Gastroesophageal sphincter (tissue), 4 donors: ENCODE measurements at regions not wholly inside any gene's neighbourhood (a gene's known extent, or its start where the extent isn't known, plus 50 kb on each side); places are given as distances from the start of the nearest gene placed in this dataset.

Source experiments
- ATAC-seq: fragments of 150-250 bp; one replicate; pipeline ENCODE4 v1.9.1; 2016; ENCODE audit warnings: mild to moderate bottlenecking, moderate library complexity
- H3K27ac ChIP-seq, 4 donors: fragments of 200-600 bp; sonication (generic) in 3 of 4; 1 replicate in 3 of 4; 2 replicates in 1 of 4; pipeline ENCODE4 v1.5.1; 2016 to 2019
- H3K27me3 ChIP-seq: fragments of 200-600 bp; sonication (generic); one replicate; pipeline ENCODE4 v1.5.1; 2019
- H3K36me3 ChIP-seq, 2 donors: fragments of 200-600 bp; sonication (generic); one replicate each; pipeline ENCODE4 v1.5.1; 2019; ENCODE audit warnings: control low read depth in 1 of 2
- H3K4me1 ChIP-seq, 3 donors: fragments of 200-600 bp; sonication (generic); 1 replicate in 2 of 3; 2 replicates in 1 of 3; pipeline ENCODE4 v1.5.1; 2016 to 2019; ENCODE audit warnings: control low read depth in 2 of 3
- H3K4me3 ChIP-seq, 2 donors: fragments of 200-600 bp; sonication (generic); one replicate each; pipeline ENCODE4 v1.5.1; 2019; ENCODE audit warnings: mild to moderate bottlenecking in 1 of 2, moderate library complexity in 1 of 2
- H3K9me3 ChIP-seq, 3 donors: fragments of 200-600 bp; sonication (generic); one replicate each; pipeline ENCODE4 v1.5.1; 2017 to 2019; ENCODE audit warnings: control low read depth in 2 of 3
- CTCF ChIP-seq, 4 experiments: fragments of 200-600 bp in 2 of 4; fragments of 450-650 bp in 2 of 4; sonication (generic) in 1 of 4; IDR thresholded peaks; one replicate each; pipeline ENCODE4 v1.5.1; 2017 to 2019; ENCODE audit warnings: antibody characterized with exemption in 4 of 4, mild to moderate bottlenecking in 2 of 4, moderate library complexity in 2 of 4
- EP300 ChIP-seq: sonication (generic); formaldehyde crosslinking; IDR thresholded peaks from one replicate; pipeline ENCODE4 v1.6.1; 2017; ENCODE audit warnings: antibody characterized with exemption, mild to moderate bottlenecking
- POLR2A ChIP-seq, 2 donors: fragments of 450-650 bp; IDR thresholded peaks; one replicate each; pipeline ENCODE4 v1.6.1; 2017; ENCODE audit warnings: antibody characterized with exemption in 2 of 2, mild to moderate bottlenecking in 2 of 2, moderate library complexity in 1 of 2
- POLR2AphosphoS5 ChIP-seq: sonication (generic); formaldehyde crosslinking; IDR thresholded peaks from one replicate; pipeline ENCODE4 v1.6.1; 2017; ENCODE audit warnings: antibody characterized with exemption
- WGBS, 2 donors: methylation state at CpG; one replicate each; pipeline ENCODE4 v1.1.5; 2018; ENCODE audit warnings: low coverage in 1 of 2; 5-methylcytosine and 5-hydroxymethylcytosine counted together

DNA sequence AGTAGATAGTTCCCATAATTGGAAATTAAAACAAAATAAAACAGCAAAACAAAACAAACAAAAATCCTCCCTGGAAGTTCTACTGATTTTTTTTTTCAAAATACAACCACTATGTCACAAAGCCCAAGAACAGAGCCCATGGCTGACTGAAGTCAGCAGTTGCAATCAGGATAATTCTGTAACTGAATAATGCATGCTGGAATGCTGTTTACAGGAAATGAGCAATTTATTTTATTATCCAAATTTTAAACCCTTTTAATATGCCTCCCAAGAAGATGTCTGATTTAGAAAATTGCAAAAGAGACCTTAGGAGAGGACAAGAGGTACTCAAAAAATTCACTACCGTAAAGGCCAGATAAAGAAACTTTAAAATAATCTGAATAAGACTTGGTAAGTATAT is 578.2 kb downstream of the TOX3 start:
- Histone ChIP-seq H3K36me3 (no peaks in the 10 kb centered on the region), H3K27me3 (peaks cover 3% of the 10 kb centered on the region), H3K4me3 (no peak overlapping the region), H3K9me3 (no peaks in the 10 kb centered on the region), H3K4me1 (no peaks in the 10 kb centered on the region), H3K27ac (no peak overlapping the region)
- TF ChIP-seq POLR2AphosphoS5 (no peak), CTCF (IDR thresholded peaks at IDR 0.05) (no peak), EP300 (no peak), POLR2A (IDR thresholded peaks at IDR 0.05) (no peak)
- WGBS, 2 donors: 67 to 89% methylated on average over 1 of the region's 1 CpG
- ATAC-seq: no peak

GRCh38 chr16:51967646-51968045 is 579.3 kb downstream of the TOX3 start:
- no peak for ATAC-seq
- WGBS, 2 donors: 62 to 69% methylated on average over 3 to 4 of the region's 4 CpGs
- peaks cover 3% of the 10 kb centered on the region for H3K27me3 ChIP-seq

DNA sequence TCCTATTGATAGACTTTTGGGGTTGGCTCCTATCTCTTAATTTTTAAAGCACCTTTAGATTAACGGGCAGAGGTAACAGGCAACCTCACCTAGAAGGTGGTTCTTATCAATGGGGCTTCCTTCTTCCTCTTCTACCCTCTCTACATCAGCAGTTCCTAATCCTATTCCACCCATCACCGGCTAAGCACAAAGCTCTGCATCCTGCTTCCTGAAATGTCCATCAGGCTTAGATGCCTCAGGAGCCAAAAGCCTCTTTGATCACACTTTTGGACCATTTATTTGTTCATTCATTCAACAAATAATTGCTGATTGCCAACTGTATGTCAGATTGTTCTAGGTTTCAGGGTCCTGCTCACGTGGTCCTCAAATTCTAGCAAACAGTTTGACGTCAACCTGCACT is 586.0 kb downstream of the TOX3 start:
- Histone ChIP-seq H3K4me1 (no peaks in the 10 kb centered on the region), H3K9me3 (no peaks in the 10 kb centered on the region), H3K27ac (no peak overlapping the region), H3K36me3 (no peaks in the 10 kb centered on the region), H3K27me3 (peaks cover 3% of the 10 kb centered on the region), H3K4me3 (no peak overlapping the region)
- no peak for ATAC-seq
- TF ChIP-seq POLR2A (IDR thresholded peaks at IDR 0.05): no peak
- TF ChIP-seq EP300: no peak
- no peak for TF ChIP-seq POLR2AphosphoS5
- no peak for TF ChIP-seq CTCF (IDR thresholded peaks at IDR 0.05)
- WGBS, 2 donors: 69 to 81% methylated on average over 4 of the region's 4 CpGs

More at GRCh38 chr16:51967646-51968045, 579.3 kb downstream of the TOX3 start:
- Histone ChIP-seq H3K4me3 (no peak overlapping the region), H3K9me3 (no peaks in the 10 kb centered on the region), H3K4me1 (no peaks in the 10 kb centered on the region), H3K36me3 (no peaks in the 10 kb centered on the region), H3K27ac (no peak overlapping the region)
- TF ChIP-seq POLR2A (IDR thresholded peaks at IDR 0.05): no peak
- TF ChIP-seq CTCF (IDR thresholded peaks at IDR 0.05): no peak

- no peak overlapping the region for H3K4me3 ChIP-seq
Measured at GRCh38 chr16:51953286-51953985, 593.5 kb downstream of the TOX3 start.

More at GRCh38 chr16:51953286-51953985, 593.5 kb downstream of the TOX3 start:
- no peak overlapping the region for H3K27ac ChIP-seq
- TF ChIP-seq POLR2AphosphoS5 (no peak), EP300 (no peak), CTCF (IDR thresholded peaks at IDR 0.05) (no peak), POLR2A (IDR thresholded peaks at IDR 0.05) (no peak)
- ATAC-seq: no peak
- WGBS, 2 donors: 27 to 30% methylated on average over 4 to 7 of the region's 7 CpGs
- H3K36me3 ChIP-seq: no peaks in the 10 kb centered on the region
- H3K27me3 ChIP-seq: peaks cover 5% of the 10 kb centered on the region
- no peaks in the 10 kb centered on the region for H3K4me1 ChIP-seq
- H3K9me3 ChIP-seq: no peaks in the 10 kb centered on the region
